ENCODE measurements at regions not wholly inside any gene's neighbourhood (a gene's known extent, or its start where the extent isn't known, plus 50 kb on each side); places are given as distances from the start of the nearest gene placed in this dataset.

DNA sequence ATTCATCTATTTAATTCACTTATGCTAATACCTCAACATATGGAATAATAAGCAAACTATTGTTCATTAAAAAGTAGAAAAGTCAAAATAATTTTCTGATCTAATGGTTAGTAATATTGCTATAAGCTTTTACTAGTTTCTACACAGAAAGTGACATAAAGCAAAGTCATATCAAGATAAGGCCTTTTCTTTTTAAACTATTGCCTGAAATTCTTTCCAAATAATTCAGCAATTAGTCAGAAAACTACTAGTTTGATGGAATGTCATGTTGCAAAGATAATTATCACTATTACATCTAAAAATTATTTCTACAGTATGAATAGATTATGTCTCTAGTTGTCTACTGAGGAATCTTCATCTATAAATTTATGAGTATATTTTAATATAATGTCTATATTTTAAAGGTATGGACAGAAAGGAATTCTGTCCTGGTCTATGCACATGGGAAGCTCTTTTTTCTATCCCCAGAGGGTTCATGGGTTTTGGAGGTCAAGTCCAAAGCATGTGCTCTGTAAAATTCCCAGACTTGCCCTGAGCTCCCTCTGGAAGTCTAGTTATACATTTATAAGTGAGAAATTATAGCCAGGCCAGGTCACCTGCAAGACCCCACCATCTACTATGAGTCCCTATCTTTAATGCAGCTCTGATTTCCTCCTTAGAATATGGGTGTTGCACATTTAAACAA is 84.6 kb upstream of the DPYD start:
- TF ChIP-seq EZH2 (IDR thresholded peaks at IDR 0.05; ENCODE audit: insufficient read depth, poor library complexity, severe bottlenecking) (no peak), EZH2phosphoT487 (IDR thresholded peaks at IDR 0.05; ENCODE audit: insufficient read depth, low read depth) (no peak)
